ENCODE measurements at regions not wholly inside any gene's neighbourhood (a gene's known extent, or its start where the extent isn't known, plus 50 kb on each side); places are given as distances from the start of the nearest gene placed in this dataset.

GRCh38 chr3:107251819-107252218, 125.4 kb upstream of the CCDC54 start:
- TF ChIP-seq CTCF (conservative IDR thresholded peaks at IDR 0.05; ENCODE audit: low read depth in 2 of 2) = no peak
- no peak for TF ChIP-seq EZH2phosphoT487 (IDR thresholded peaks at IDR 0.05; ENCODE audit: unreplicated experiment)
- no peak for TF ChIP-seq POLR2AphosphoS5 (IDR thresholded peaks at IDR 0.05; ENCODE audit: low read depth)
- no peak for TF ChIP-seq EZH2 (IDR thresholded peaks at IDR 0.05; ENCODE audit: low read depth, unreplicated experiment)
- no peak for TF ChIP-seq ZNF462 (CRISPR knock-in tag; IDR thresholded peaks at IDR 0.05)
- no peak for TF ChIP-seq REST (IDR thresholded peaks at IDR 0.05; ENCODE audit: unreplicated experiment)

Measured in GM23338 (cell line).